ENCODE measurements at regions not wholly inside any gene's neighbourhood (a gene's known extent, or its start where the extent isn't known, plus 50 kb on each side); places are given as distances from the start of the nearest gene placed in this dataset.

GRCh38 chr2:103103678-103104077, 341.8 kb downstream of the TMEM182 start:
- no peaks in the 10 kb centered on the region for H3K27me3 ChIP-seq
- intact Hi-C loops (cut with DNase I): no loop called here

DNA sequence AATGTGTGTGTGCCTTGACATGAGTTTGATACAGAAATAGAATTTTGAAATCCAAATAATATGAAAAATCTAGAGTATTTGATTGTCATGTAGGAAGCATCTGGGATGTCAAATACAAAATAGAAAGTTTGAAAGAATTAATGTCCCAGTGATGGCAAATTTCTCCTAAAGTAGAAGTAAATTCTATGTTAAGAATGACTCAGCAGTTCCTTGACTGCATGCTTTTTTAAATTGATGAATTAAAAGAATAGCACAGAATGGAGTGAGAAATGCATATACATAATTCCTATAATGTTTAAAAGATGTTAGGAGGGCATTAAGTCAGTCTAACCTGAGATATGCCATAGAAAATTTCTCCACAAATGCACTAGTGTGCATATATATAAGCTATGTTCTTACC, 357.5 kb downstream of the TMEM182 start:
- no peaks in the 10 kb centered on the region for H3K27me3 ChIP-seq
- H3K36me3 ChIP-seq (replicated peaks in 1 of 2): no peaks in the 10 kb centered on the region
- TF ChIP-seq POLR2A (IDR thresholded peaks at IDR 0.05): no peak
- TF ChIP-seq, protein P1, sequence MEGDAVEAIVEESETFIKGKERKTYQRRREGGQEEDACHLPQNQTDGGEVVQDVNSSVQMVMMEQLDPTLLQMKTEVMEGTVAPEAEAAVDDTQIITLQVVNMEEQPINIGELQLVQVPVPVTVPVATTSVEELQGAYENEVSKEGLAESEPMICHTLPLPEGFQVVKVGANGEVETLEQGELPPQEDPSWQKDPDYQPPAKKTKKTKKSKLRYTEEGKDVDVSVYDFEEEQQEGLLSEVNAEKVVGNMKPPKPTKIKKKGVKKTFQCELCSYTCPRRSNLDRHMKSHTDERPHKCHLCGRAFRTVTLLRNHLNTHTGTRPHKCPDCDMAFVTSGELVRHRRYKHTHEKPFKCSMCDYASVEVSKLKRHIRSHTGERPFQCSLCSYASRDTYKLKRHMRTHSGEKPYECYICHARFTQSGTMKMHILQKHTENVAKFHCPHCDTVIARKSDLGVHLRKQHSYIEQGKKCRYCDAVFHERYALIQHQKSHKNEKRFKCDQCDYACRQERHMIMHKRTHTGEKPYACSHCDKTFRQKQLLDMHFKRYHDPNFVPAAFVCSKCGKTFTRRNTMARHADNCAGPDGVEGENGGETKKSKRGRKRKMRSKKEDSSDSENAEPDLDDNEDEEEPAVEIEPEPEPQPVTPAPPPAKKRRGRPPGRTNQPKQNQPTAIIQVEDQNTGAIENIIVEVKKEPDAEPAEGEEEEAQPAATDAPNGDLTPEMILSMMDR (IDR thresholded peaks at IDR 0.05): no peak
- H3K4me3 ChIP-seq: no peak overlapping the region
- DNase-seq: no peak
- intact Hi-C loops (cut with DNase I): no loop called here
- no peak overlapping the region for H3K27ac ChIP-seq
- H3K9me3 ChIP-seq (replicated peaks in 1 of 3): no peaks in the 10 kb centered on the region
- no peaks in the 10 kb centered on the region for H3K4me1 ChIP-seq (replicated peaks in 1 of 2)

More at GRCh38 chr2:103103678-103104077, 341.8 kb downstream of the TMEM182 start:
- no peaks in the 10 kb centered on the region for H3K4me1 ChIP-seq (replicated peaks in 1 of 2)
- no peak overlapping the region for H3K27ac ChIP-seq
- DNase-seq: no peak
- TF ChIP-seq, protein P1 (IDR thresholded peaks at IDR 0.05): no peak
- no peaks in the 10 kb centered on the region for H3K9me3 ChIP-seq (replicated peaks in 1 of 3)
- no peak overlapping the region for H3K4me3 ChIP-seq
- WGBS, 4 donors: 25 to 61% (median 55%) methylated on average over 1 of the region's 1 CpG
- H3K36me3 ChIP-seq (replicated peaks in 1 of 2): no peaks in the 10 kb centered on the region

DNA sequence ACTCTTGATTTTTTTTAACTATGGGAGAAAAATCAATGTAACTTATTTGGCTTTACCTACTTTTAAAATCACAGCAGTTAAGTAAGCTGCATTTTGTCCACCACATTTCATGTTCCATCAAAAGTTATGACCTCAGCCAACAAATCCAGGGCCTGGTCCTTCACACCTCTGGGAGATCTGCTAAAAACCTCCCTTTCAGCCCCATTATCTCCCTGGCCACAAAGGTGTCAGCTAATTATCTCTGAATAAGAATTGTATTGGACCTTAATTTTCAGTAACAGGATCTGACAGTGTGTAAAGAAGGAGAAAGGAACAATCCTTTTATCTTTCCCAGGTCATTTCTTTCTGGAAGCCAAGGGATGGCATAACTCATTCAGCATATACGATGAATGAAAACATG, 359.3 kb downstream of the TMEM182 start:
- WGBS, 4 donors: 67 to 83% (median 70%) methylated on average over 1 of the region's 1 CpG
- H3K27me3 ChIP-seq: no peaks in the 10 kb centered on the region
- H3K9me3 ChIP-seq (replicated peaks in 1 of 3): no peaks in the 10 kb centered on the region
- DNase-seq: no peak
- H3K4me3 ChIP-seq: no peak overlapping the region
- no peaks in the 10 kb centered on the region for H3K4me1 ChIP-seq (replicated peaks in 1 of 2)
- no peak for TF ChIP-seq POLR2A (IDR thresholded peaks at IDR 0.05)
- TF ChIP-seq, protein P1 (IDR thresholded peaks at IDR 0.05): no peak
- H3K27ac ChIP-seq: no peak overlapping the region
- intact Hi-C loops (cut with DNase I): no loop called here
- H3K36me3 ChIP-seq (replicated peaks in 1 of 2): no peaks in the 10 kb centered on the region

DNA sequence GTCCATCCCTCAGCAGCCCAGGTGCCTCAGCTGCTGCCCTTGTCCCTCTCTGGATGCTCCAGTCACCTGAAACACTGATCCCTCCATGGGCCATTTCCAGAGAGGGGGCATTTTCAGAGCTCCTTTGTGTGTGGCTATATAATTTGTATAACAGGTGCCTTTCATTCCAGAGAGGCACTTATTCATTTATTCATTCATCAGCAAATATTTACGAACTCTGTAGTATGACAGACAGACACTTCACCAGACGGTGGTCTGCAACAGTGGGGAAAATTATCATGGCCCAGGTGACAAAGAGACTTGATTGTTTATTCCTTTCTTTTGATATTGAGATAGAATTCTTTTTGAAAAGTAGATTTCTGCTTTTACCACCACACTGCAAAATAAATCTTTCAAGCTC, 361.7 kb downstream of the TMEM182 start:
- Histone ChIP-seq H3K4me3 (no peak overlapping the region), H3K27me3 (no peaks in the 10 kb centered on the region), H3K4me1 (replicated peaks in 1 of 2) (no peaks in the 10 kb centered on the region), H3K36me3 (replicated peaks in 1 of 2) (no peaks in the 10 kb centered on the region), H3K27ac (no peak overlapping the region), H3K9me3 (replicated peaks in 1 of 3) (no peaks in the 10 kb centered on the region)
- 69 to 78% (median 74%) methylated on average over 2 of the region's 2 CpGs for WGBS, 4 donors
- intact Hi-C loops (cut with DNase I): no loop called here
- no peak for DNase-seq
- TF ChIP-seq, protein P1 (IDR thresholded peaks at IDR 0.05): no peak
- no peak for TF ChIP-seq POLR2A (IDR thresholded peaks at IDR 0.05)

Measured in adrenal gland (tissue), 9 donors.